Body of pancreas (tissue), 4 donors: ENCODE measurements at regions not wholly inside any gene's neighbourhood (a gene's known extent, or its start where the extent isn't known, plus 50 kb on each side); places are given as distances from the start of the nearest gene placed in this dataset.

Source experiments
- ATAC-seq: fragments of 150-250 bp; one replicate; pipeline ENCODE4 v1.9.1; 2016
- DNase-seq, 4 donors: peaks; one replicate each; pipeline ENCODE4 v3.0.0-alpha.2; 2019
- H3K27ac ChIP-seq, 4 donors: fragments of 200-600 bp; sonication (generic); 1 replicate in 3 of 4; 2 replicates in 1 of 4; pipeline versions ENCODE4 v1.5.1 to v1.6.1; 2016 to 2019; ENCODE audit warnings: mild to moderate bottlenecking in 1 of 4, mixed read lengths in 1 of 4, moderate library complexity in 1 of 4
- H3K27me3 ChIP-seq, 2 donors: fragments of 200-600 bp; sonication (generic); one replicate each; pipeline ENCODE4 v1.6.0; 2016; ENCODE audit warnings: mild to moderate bottlenecking in 1 of 2
- H3K36me3 ChIP-seq, 2 donors: fragments of 200-600 bp; sonication (generic); replicated peaks in 1 of 2; 2 replicates each; pipeline ENCODE4 v1.5.1; 2016; ENCODE audit warnings: low read depth in 2 of 2; ENCODE audit not compliant: insufficient read depth in 1 of 2
- H3K4me1 ChIP-seq: fragments of 200-600 bp; sonication (generic); one replicate; pipeline ENCODE4 v1.6.0; 2016
- H3K4me3 ChIP-seq, 2 donors: fragments of 200-600 bp; sonication (generic); 1 replicate in 1 of 2; 2 replicates in 1 of 2; pipeline ENCODE4 v1.5.1; 2016 to 2019
- H3K9me3 ChIP-seq, 3 donors: fragments of 200-600 bp; sonication (generic); 1 replicate in 2 of 3; 2 replicates in 1 of 3; pipeline ENCODE4 v1.5.1; 2016
- CTCF ChIP-seq, 7 experiments: fragments of 450-650 bp in 4 of 7; fragments of 200-600 bp in 3 of 7; sonication (generic) in 3 of 7; IDR thresholded peaks; one replicate each; pipeline ENCODE4 v1.5.1; 2016 to 2019; ENCODE audit warnings: antibody characterized with exemption in 7 of 7
- POLR2A ChIP-seq, 3 donors: fragments of 450-650 bp; IDR thresholded peaks; one replicate each; pipeline ENCODE4 v1.6.1; 2016; ENCODE audit warnings: antibody characterized with exemption in 3 of 3, mild to moderate bottlenecking in 2 of 3
- WGBS, 2 donors: methylation state at CpG; one replicate each; pipeline ENCODE4 v1.1.5; 2017; 5-methylcytosine and 5-hydroxymethylcytosine counted together
- intact Hi-C: fragments of 100-400 bp; cut with DNase I; formaldehyde crosslinking; loops from one replicate; pipeline ENCODE4 v1.15.1; 2023

- intact Hi-C loops = no loop called here
- TF ChIP-seq CTCF (IDR thresholded peaks at IDR 0.05) = no peak
- TF ChIP-seq POLR2A (IDR thresholded peaks at IDR 0.05) = no peak
- no peaks in the 10 kb centered on the region for H3K36me3 ChIP-seq
- WGBS, 2 donors = 83 to 85% methylated on average over 10 of the region's 10 CpGs
- H3K9me3 ChIP-seq = no peaks in the 10 kb centered on the region
- no peak overlapping the region for H3K27ac ChIP-seq
- H3K27me3 ChIP-seq = no peaks in the 10 kb centered on the region
- no peaks in the 10 kb centered on the region for H3K4me1 ChIP-seq
- H3K4me3 ChIP-seq = no peak overlapping the region
- DNase-seq (no peak), ATAC-seq (no peak)
Measured at GRCh38 chr7:131122394-131122793, 205.3 kb upstream of the MKLN1 start.

- no peaks in the 10 kb centered on the region for H3K27me3 ChIP-seq
- H3K9me3 ChIP-seq = no peaks in the 10 kb centered on the region
- ATAC-seq (no peak), DNase-seq (no peak)
- H3K4me1 ChIP-seq = no peaks in the 10 kb centered on the region
- no peak overlapping the region for H3K4me3 ChIP-seq
- TF ChIP-seq POLR2A (IDR thresholded peaks at IDR 0.05) (no peak), CTCF (IDR thresholded peaks at IDR 0.05) (no peak)
- no peaks in the 10 kb centered on the region for H3K36me3 ChIP-seq
- whole genome bisulfite sequencing, 2 donors = 89 to 95% methylated on average over 4 of the region's 4 CpGs
- intact Hi-C loops = no loop called here
- no peak overlapping the region for H3K27ac ChIP-seq
Measured at GRCh38 chr7:131124001-131124629, 203.6 kb upstream of the MKLN1 start.

- no peak for TF ChIP-seq CTCF (IDR thresholded peaks at IDR 0.05)
- no peak for TF ChIP-seq POLR2A (IDR thresholded peaks at IDR 0.05)
- WGBS, 2 donors = 50 to 51% methylated on average over 3 of the region's 3 CpGs
- Histone ChIP-seq H3K36me3 (no peaks in the 10 kb centered on the region), H3K27me3 (no peaks in the 10 kb centered on the region), H3K27ac (no peak overlapping the region), H3K9me3 (no peaks in the 10 kb centered on the region), H3K4me1 (no peaks in the 10 kb centered on the region), H3K4me3 (no peak overlapping the region)
- ATAC-seq (no peak), DNase-seq (no peak)
- intact Hi-C loops = no loop called here
Measured at GRCh38 chr7:131124867-131125266, 202.8 kb upstream of the MKLN1 start.

GRCh38 chr7:131130324-131130723, 197.4 kb upstream of the MKLN1 start:
- no peak for TF ChIP-seq POLR2A (IDR thresholded peaks at IDR 0.05)
- TF ChIP-seq CTCF (IDR thresholded peaks at IDR 0.05) = no peak

GRCh38 chr7:131131012-131131745, 196.5 kb upstream of the MKLN1 start:
- intact Hi-C loops = no loop called here
- no peak for DNase-seq
- no peaks in the 10 kb centered on the region for H3K27me3 ChIP-seq
- ATAC-seq = no peak
- no peak overlapping the region for H3K27ac ChIP-seq
- no peaks in the 10 kb centered on the region for H3K9me3 ChIP-seq
- no peak overlapping the region for H3K4me3 ChIP-seq
- no peaks in the 10 kb centered on the region for H3K4me1 ChIP-seq
- 94 to 95% methylated on average over 6 of the region's 6 CpGs for WGBS, 2 donors
- no peak for TF ChIP-seq POLR2A (IDR thresholded peaks at IDR 0.05)
- no peak for TF ChIP-seq CTCF (IDR thresholded peaks at IDR 0.05)
- no peaks in the 10 kb centered on the region for H3K36me3 ChIP-seq

More at GRCh38 chr7:131130324-131130723, 197.4 kb upstream of the MKLN1 start:
- Histone ChIP-seq H3K4me1 (no peaks in the 10 kb centered on the region), H3K36me3 (no peaks in the 10 kb centered on the region), H3K4me3 (no peak overlapping the region), H3K27ac (no peak overlapping the region), H3K9me3 (no peaks in the 10 kb centered on the region), H3K27me3 (no peaks in the 10 kb centered on the region)
- ATAC-seq (no peak), DNase-seq (no peak)
- intact Hi-C loops = no loop called here
- WGBS, 2 donors = 58 to 59% methylated on average over 4 of the region's 4 CpGs
